Transverse colon (tissue), 3 donors: ENCODE measurements at regions not wholly inside any gene's neighbourhood (a gene's known extent, or its start where the extent isn't known, plus 50 kb on each side); places are given as distances from the start of the nearest gene placed in this dataset.

Experiments
- POLR2A ChIP-seq: fragments of 450-650 bp; IDR thresholded peaks from one replicate; pipeline ENCODE4 v1.6.1; 2016; ENCODE audit warnings: antibody characterized with exemption, mild to moderate bottlenecking, moderate library complexity
- TF ChIP-seq, protein P1 (sequence below), 5 experiments: fragments of 200-600 bp in 3 of 5; fragments of 450-650 bp in 2 of 5; sonication (generic) in 3 of 5; IDR thresholded peaks; 1 replicate in 2 of 5; 2 replicates in 3 of 5; pipeline ENCODE4 v1.5.1; 2016 to 2017; ENCODE audit warnings: antibody characterized with exemption in 5 of 5, inconsistent platforms in 3 of 5, mild to moderate bottlenecking in 2 of 5, moderate library complexity in 1 of 5

DNA sequence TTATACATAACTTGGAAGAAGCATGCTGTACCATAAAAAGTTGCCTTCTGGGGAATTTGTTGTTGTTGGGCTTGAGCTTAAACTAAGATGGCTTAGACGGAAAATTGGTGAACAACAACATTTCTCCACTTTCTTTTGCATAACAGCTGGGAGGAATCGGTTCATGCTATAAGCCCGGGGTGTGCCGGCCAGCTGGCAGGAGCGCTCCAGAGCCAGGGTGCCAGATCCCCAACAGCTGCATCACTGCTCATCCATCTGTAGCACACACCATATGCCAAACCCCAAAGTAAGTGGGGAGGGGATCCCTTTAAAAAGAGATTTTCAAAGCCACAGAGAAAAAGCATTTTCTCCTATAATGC is 419.5 kb upstream of the ARGLU1 start:
- TF ChIP-seq, protein P1, sequence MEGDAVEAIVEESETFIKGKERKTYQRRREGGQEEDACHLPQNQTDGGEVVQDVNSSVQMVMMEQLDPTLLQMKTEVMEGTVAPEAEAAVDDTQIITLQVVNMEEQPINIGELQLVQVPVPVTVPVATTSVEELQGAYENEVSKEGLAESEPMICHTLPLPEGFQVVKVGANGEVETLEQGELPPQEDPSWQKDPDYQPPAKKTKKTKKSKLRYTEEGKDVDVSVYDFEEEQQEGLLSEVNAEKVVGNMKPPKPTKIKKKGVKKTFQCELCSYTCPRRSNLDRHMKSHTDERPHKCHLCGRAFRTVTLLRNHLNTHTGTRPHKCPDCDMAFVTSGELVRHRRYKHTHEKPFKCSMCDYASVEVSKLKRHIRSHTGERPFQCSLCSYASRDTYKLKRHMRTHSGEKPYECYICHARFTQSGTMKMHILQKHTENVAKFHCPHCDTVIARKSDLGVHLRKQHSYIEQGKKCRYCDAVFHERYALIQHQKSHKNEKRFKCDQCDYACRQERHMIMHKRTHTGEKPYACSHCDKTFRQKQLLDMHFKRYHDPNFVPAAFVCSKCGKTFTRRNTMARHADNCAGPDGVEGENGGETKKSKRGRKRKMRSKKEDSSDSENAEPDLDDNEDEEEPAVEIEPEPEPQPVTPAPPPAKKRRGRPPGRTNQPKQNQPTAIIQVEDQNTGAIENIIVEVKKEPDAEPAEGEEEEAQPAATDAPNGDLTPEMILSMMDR (IDR thresholded peaks at IDR 0.05): no peak
- TF ChIP-seq POLR2A: no peak
